ENCODE measurements at regions not wholly inside any gene's neighbourhood (a gene's known extent, or its start where the extent isn't known, plus 50 kb on each side); places are given as distances from the start of the nearest gene placed in this dataset.

- H3K27ac Mint-ChIP-seq: no peak overlapping the region
Measured at GRCh38 chr13:44131069-44131614, 242.5 kb upstream of the SERP2 start.

DNA sequence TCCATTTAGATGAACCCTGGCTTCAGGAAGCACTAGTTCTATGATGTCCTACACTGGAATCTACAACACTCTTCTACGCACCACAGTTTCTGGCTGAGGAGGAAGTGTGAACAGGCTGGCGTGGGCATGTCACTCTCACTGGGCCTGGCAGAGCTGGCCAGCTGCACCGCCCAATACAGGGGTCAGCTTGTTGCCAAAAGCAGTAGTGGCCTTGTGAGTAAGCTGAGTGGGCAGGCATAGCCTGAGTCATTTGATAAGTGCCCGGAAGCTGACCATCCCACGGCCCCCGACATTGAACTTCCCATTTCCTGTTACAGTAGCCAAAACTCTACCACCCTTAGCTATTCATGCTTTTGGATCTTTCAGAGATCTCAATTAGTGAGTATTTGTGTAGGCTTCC lies 240.9 kb upstream of the SERP2 start:
- Mint-ChIP-seq H3K4me1 (ENCODE audit: low read depth) (no peaks in the 10 kb centered on the region), H3K4me3 (no peak overlapping the region), H3K9me3 (no peaks in the 10 kb centered on the region), H3K27ac (no peak overlapping the region), H3K27me3 (ENCODE audit: low read depth) (peaks cover 12% of the 10 kb centered on the region), H3K36me3 (ENCODE audit: low read depth) (no peaks in the 10 kb centered on the region)
- DNase-seq (ENCODE audit: low spot score): no peak

More at GRCh38 chr13:44131069-44131614, 242.5 kb upstream of the SERP2 start:
- DNase-seq (ENCODE audit: low spot score): no peak
- H3K4me1 Mint-ChIP-seq (ENCODE audit: low read depth): no peaks in the 10 kb centered on the region
- no peaks in the 10 kb centered on the region for H3K36me3 Mint-ChIP-seq (ENCODE audit: low read depth)
- no peak overlapping the region for H3K4me3 Mint-ChIP-seq
- no peaks in the 10 kb centered on the region for H3K9me3 Mint-ChIP-seq
- H3K27me3 Mint-ChIP-seq (ENCODE audit: low read depth): peaks cover 10% of the 10 kb centered on the region

DNA sequence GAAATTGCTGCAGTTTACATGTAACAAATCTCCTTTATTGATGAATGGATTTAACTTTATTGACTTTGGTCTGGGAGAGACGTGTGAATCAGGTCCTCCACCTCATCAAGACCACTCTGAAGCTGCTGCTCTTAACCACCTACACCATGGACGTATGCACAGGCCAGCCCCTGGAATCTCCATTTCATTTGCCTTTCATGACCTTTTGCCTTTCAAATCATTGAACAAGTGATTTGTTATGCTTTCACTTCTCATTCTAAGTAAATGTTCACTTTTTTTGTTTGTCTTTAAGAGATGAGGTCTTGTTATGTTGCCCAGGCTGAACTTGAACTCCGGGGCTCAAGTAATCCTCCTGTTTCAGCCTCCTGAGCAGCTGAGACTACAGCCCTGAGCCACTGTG lies 240.0 kb upstream of the SERP2 start:
- no peak for DNase-seq (ENCODE audit: low spot score)
- no peaks in the 10 kb centered on the region for H3K4me1 Mint-ChIP-seq (ENCODE audit: low read depth)
- H3K27me3 Mint-ChIP-seq (ENCODE audit: low read depth): peaks cover 17% of the 10 kb centered on the region
- no peaks in the 10 kb centered on the region for H3K36me3 Mint-ChIP-seq (ENCODE audit: low read depth)
- H3K4me3 Mint-ChIP-seq: no peak overlapping the region
- no peaks in the 10 kb centered on the region for H3K9me3 Mint-ChIP-seq
- no peak overlapping the region for H3K27ac Mint-ChIP-seq

- H3K27ac Mint-ChIP-seq: no peak overlapping the region
- peaks cover 29% of the 10 kb centered on the region for H3K27me3 Mint-ChIP-seq (ENCODE audit: low read depth)
- DNase-seq (ENCODE audit: low spot score): no peak
- H3K4me3 Mint-ChIP-seq: no peak overlapping the region
- H3K9me3 Mint-ChIP-seq: no peaks in the 10 kb centered on the region
- no peaks in the 10 kb centered on the region for H3K4me1 Mint-ChIP-seq (ENCODE audit: low read depth)
- H3K36me3 Mint-ChIP-seq (ENCODE audit: low read depth): no peaks in the 10 kb centered on the region
Measured at GRCh38 chr13:44135566-44135965, 238.1 kb upstream of the SERP2 start.

GRCh38 chr13:44136696-44137268 lies 236.8 kb upstream of the SERP2 start:
- H3K27ac Mint-ChIP-seq: no peak overlapping the region
- H3K4me1 Mint-ChIP-seq (ENCODE audit: low read depth): peaks cover 8% of the 10 kb centered on the region
- peaks cover 25% of the 10 kb centered on the region for H3K27me3 Mint-ChIP-seq (ENCODE audit: low read depth)
- no peak overlapping the region for H3K4me3 Mint-ChIP-seq
- no peaks in the 10 kb centered on the region for H3K36me3 Mint-ChIP-seq (ENCODE audit: low read depth)
- H3K9me3 Mint-ChIP-seq: no peaks in the 10 kb centered on the region
- DNase-seq (ENCODE audit: low spot score): no peak

DNA sequence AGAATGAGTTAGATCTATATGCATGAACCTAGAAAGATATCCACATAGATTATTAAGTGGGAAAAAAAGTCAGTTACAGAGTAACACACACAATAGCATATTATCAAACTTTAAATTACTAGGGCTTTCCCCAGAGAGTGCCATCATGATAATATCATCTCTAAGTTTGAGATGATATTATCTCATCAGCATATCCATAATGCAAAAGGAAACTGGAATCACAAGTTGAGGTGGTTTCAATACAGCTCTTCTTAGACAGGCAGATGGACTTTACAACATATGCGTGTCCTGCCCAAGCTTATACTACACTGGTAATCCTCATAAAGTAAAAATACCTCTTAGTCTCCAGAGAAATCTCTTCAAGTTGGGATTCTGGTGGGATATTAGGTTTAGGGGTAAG lies 236.2 kb upstream of the SERP2 start:
- no peak overlapping the region for H3K4me3 Mint-ChIP-seq
- peaks cover 28% of the 10 kb centered on the region for H3K27me3 Mint-ChIP-seq (ENCODE audit: low read depth)
- no peaks in the 10 kb centered on the region for H3K36me3 Mint-ChIP-seq (ENCODE audit: low read depth)
- H3K27ac Mint-ChIP-seq: no peak overlapping the region
- H3K9me3 Mint-ChIP-seq: no peaks in the 10 kb centered on the region
- peaks cover 12% of the 10 kb centered on the region for H3K4me1 Mint-ChIP-seq (ENCODE audit: low read depth)
- no peak for DNase-seq (ENCODE audit: low spot score)

GRCh38 chr13:44140146-44140545 lies 233.5 kb upstream of the SERP2 start:
- H3K4me3 Mint-ChIP-seq: no peak overlapping the region
- H3K27ac Mint-ChIP-seq: no peak overlapping the region
- H3K4me1 Mint-ChIP-seq (ENCODE audit: low read depth): peaks cover 18% of the 10 kb centered on the region
- H3K27me3 Mint-ChIP-seq (ENCODE audit: low read depth): peaks cover 44% of the 10 kb centered on the region
- DNase-seq (ENCODE audit: low spot score): no peak
- H3K36me3 Mint-ChIP-seq (ENCODE audit: low read depth): no peaks in the 10 kb centered on the region
- H3K9me3 Mint-ChIP-seq: no peaks in the 10 kb centered on the region

DNA sequence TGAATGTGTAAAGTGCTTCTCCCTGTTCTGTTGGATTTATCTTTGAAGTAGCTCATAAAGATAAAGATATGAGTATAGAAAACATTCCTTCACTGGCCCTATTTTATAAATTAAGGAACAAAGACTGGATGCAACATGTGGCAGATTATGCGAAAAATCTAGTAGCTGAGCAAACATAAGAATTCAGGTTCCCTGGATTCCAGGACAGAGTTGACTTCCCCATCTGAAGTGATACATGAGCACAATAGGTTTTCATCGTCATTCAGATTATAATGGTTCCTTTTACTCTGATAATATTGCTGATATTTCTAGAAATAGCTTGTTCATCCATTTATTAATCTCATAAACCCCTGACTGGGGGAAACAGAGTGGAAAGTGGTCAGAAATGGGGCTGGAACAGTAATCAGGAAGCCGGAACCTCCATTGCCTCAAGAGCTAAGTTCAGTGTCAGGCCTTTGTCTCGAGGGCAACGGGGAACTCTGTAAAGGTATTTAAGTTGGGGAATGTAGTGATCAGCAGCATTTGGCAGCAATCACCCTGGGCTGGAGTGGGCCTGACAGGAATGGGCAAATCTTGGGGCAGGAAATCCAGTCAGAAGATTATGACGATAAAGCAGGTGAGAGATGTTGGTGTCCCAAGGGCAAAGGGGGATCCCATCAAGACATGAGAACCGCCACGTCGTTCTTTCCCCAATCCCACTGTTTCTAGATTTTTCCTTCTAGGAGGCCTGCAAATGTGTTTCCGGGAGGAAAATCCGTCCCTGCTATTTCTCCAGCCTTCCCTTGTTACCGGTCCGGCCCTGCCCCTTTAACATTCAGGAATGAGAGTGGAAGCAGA lies 232.5 kb upstream of the SERP2 start:
- Mint-ChIP-seq H3K27me3 (ENCODE audit: low read depth) (peaks cover 48% of the 10 kb centered on the region), H3K4me1 (ENCODE audit: low read depth) (peaks cover 18% of the 10 kb centered on the region), H3K4me3 (peak overlapping the region; percentile 86), H3K9me3 (no peaks in the 10 kb centered on the region), H3K27ac (peak overlapping the region; percentile 49), H3K36me3 (ENCODE audit: low read depth) (no peaks in the 10 kb centered on the region)
- DNase-seq (ENCODE audit: low spot score): no peak

DNA sequence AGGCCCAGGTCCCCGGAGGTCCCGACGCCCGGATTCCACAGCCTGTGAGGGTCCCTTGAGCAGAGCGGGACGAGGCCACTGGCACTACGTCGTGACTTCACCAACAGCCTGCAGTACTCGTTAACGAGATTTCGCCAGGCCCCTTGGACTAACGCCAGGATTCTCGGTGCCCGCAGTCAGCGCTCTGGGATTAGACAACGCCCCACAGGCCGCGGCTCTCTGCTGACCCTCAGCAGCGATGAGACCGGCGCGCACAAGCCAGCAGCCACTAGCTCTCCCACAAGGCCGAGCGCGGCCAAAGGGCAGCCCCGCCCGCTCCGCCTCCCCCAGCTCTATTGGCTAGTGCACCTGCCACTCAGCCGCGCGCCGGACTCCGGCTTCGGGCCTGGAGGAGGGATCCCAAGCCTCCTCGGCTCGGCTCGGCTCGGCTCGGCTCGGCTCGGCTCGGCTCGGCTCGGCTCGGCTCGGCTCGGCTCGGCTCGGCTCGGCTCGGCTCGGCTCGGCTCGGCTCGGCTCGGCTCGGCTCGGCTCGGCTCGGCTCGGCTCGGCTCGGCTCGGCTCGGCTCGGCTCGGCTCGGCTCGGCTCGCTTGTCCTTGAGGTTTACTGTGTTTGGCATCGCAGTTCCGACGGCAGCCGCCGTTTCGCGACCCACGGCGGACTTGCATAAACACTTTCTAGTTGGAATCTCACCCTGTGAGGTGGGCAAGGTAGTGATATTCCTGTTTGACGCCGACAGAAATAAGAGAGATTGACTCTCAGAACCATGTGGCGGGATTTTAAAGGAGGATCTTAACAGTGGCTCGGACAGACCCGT lies 231.7 kb upstream of the SERP2 start:
- no peaks in the 10 kb centered on the region for H3K9me3 Mint-ChIP-seq
- H3K27me3 Mint-ChIP-seq (ENCODE audit: low read depth): peaks cover 52% of the 10 kb centered on the region
- no peaks in the 10 kb centered on the region for H3K36me3 Mint-ChIP-seq (ENCODE audit: low read depth)
- peak; percentile 96 for DNase-seq (ENCODE audit: low spot score)
- H3K4me3 Mint-ChIP-seq: peak overlapping the region; percentile 89
- H3K27ac Mint-ChIP-seq: peak overlapping the region; percentile 49
- peaks cover 18% of the 10 kb centered on the region for H3K4me1 Mint-ChIP-seq (ENCODE audit: low read depth)

GRCh38 chr13:44142540-44142867 lies 231.1 kb upstream of the SERP2 start:
- peaks cover 52% of the 10 kb centered on the region for H3K27me3 Mint-ChIP-seq (ENCODE audit: low read depth)
- H3K9me3 Mint-ChIP-seq: no peaks in the 10 kb centered on the region
- peak overlapping the region; percentile 43 for H3K27ac Mint-ChIP-seq
- no peak for DNase-seq (ENCODE audit: low spot score)
- H3K4me3 Mint-ChIP-seq: peak overlapping the region; percentile 89
- peaks cover 18% of the 10 kb centered on the region for H3K4me1 Mint-ChIP-seq (ENCODE audit: low read depth)
- no peaks in the 10 kb centered on the region for H3K36me3 Mint-ChIP-seq (ENCODE audit: low read depth)

- Mint-ChIP-seq H3K27ac (no peak overlapping the region), H3K4me1 (ENCODE audit: low read depth) (peaks cover 18% of the 10 kb centered on the region), H3K4me3 (peak overlapping the region; percentile 89), H3K36me3 (ENCODE audit: low read depth) (no peaks in the 10 kb centered on the region), H3K9me3 (no peaks in the 10 kb centered on the region), H3K27me3 (ENCODE audit: low read depth) (peaks cover 50% of the 10 kb centered on the region)
- no peak for DNase-seq (ENCODE audit: low spot score)
Measured at GRCh38 chr13:44142941-44143665, 230.5 kb upstream of the SERP2 start.

DNA sequence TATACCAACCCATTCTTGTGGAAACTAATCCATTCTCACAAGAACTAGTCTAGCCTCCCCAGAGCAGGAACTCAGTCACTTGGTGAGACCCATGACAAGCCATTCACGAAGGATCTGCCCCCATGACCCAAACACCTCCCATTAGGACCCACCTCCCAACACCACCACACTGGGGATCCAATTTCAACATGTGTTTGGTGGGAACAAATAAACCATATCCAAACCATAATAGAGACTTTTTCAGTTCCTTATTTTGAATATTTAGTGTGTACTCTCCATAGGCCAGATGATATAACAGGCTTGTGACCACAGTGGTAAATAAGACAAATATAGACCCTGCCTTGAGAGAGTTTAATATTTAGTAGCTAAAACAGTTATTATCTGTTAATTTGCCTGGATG lies 227.5 kb upstream of the SERP2 start:
- H3K27ac Mint-ChIP-seq: no peak overlapping the region
- H3K9me3 Mint-ChIP-seq: no peaks in the 10 kb centered on the region
- H3K27me3 Mint-ChIP-seq (ENCODE audit: low read depth): peaks cover 30% of the 10 kb centered on the region
- no peak overlapping the region for H3K4me3 Mint-ChIP-seq
- DNase-seq (ENCODE audit: low spot score): no peak
- no peaks in the 10 kb centered on the region for H3K36me3 Mint-ChIP-seq (ENCODE audit: low read depth)
- H3K4me1 Mint-ChIP-seq (ENCODE audit: low read depth): peaks cover 15% of the 10 kb centered on the region

DNA sequence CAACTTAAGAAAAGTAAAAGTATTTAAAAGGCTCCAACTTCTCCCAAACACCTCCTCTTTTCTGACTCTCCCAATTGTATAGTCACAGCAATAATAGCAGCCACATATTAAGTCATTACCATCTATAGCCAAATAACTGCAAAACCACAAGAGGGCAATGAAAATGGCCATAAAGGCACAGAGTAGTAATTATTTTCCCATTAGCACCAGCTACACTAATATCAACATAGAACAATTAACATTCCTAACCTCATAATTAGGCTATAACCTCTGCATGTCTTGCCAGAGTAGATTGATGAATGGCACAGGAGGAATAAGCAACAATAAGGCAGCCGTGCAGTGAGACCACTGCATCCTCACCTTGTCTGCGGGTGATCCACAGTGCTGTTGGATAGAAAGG lies 226.4 kb upstream of the SERP2 start:
- Mint-ChIP-seq H3K4me1 (ENCODE audit: low read depth) (peaks cover 9% of the 10 kb centered on the region), H3K36me3 (ENCODE audit: low read depth) (no peaks in the 10 kb centered on the region), H3K27ac (no peak overlapping the region), H3K4me3 (no peak overlapping the region), H3K27me3 (ENCODE audit: low read depth) (peaks cover 29% of the 10 kb centered on the region), H3K9me3 (no peaks in the 10 kb centered on the region)
- no peak for DNase-seq (ENCODE audit: low spot score)

All from T-helper 2 cell treated with Interferon-gamma antibody and Interleukin-4, amounts not matched to agents 5 μg/mL and 100 μg/mL, for 36 hours (primary cell).